ENCODE measurements at regions not wholly inside any gene's neighbourhood (a gene's known extent, or its start where the extent isn't known, plus 50 kb on each side); places are given as distances from the start of the nearest gene placed in this dataset.

DNA sequence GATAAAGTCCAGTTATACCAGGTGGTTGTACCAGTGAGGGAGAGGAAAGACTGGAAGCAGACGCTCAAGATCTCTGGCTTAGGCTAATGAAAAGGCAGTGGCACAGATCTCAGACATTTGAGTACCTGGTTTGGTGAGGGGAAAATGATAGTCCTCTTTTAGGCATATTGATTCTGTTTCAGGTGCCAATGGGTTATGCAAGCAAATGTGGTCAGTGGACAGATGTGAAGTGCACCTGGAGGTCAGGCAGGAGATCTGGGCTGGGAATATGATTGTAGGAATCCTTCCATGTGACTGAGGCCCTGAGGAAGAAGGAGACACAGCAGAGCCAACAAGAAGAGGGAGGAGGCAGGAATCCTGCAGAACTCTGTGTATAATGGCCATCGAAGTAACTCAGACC lies 63.7 kb upstream of the SMARCA2 start:
- TF ChIP-seq, protein P1, sequence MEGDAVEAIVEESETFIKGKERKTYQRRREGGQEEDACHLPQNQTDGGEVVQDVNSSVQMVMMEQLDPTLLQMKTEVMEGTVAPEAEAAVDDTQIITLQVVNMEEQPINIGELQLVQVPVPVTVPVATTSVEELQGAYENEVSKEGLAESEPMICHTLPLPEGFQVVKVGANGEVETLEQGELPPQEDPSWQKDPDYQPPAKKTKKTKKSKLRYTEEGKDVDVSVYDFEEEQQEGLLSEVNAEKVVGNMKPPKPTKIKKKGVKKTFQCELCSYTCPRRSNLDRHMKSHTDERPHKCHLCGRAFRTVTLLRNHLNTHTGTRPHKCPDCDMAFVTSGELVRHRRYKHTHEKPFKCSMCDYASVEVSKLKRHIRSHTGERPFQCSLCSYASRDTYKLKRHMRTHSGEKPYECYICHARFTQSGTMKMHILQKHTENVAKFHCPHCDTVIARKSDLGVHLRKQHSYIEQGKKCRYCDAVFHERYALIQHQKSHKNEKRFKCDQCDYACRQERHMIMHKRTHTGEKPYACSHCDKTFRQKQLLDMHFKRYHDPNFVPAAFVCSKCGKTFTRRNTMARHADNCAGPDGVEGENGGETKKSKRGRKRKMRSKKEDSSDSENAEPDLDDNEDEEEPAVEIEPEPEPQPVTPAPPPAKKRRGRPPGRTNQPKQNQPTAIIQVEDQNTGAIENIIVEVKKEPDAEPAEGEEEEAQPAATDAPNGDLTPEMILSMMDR (conservative IDR thresholded peaks at IDR 0.05 in 1 of 2, IDR thresholded peaks at IDR 0.05 in 1 of 2; ENCODE audit: extremely low read depth in 1 of 2, insufficient read depth in 1 of 2, low read depth in 1 of 2, low read length in 2 of 2): no peak
- TF ChIP-seq EZH2 (IDR thresholded peaks at IDR 0.05; ENCODE audit: borderline replicate concordance, low read length): no peak

Measured in mammary epithelial cell (primary cell).